BJ (cell line): ENCODE measurements at regions not wholly inside any gene's neighbourhood (a gene's known extent, or its start where the extent isn't known, plus 50 kb on each side); places are given as distances from the start of the nearest gene placed in this dataset.

Experiments
- CTCF ChIA-PET: fragments of 350-600 bp; formaldehyde crosslinking; extraction: SDS; loops from one replicate; lab custom pipeline; 2021; ENCODE audit warnings: antibody characterized with exemption, inconsistent platforms; lab: Yijun Ruan, JAX
- POLR2A ChIA-PET: fragments of 300-600 bp; sonication (Branson Sonifier 250); formaldehyde crosslinking; extraction: SDS; loops from one replicate; lab custom pipeline; 2021; ENCODE audit warnings: antibody characterized with exemption; lab: Charles Lee
- DNase-seq: peaks from one replicate; pipeline ENCODE4 v3.0.0-alpha.2; 2011; ENCODE audit warnings: low read depth
- H3K27me3 ChIP-seq: 2 replicates; pipeline ENCODE4 v1.6.0; 2011; ENCODE audit warnings: low read length; ENCODE audit not compliant: control insufficient read depth, insufficient read depth
- H3K36me3 ChIP-seq: 2 replicates; pipeline ENCODE4 v1.5.1; 2011; ENCODE audit warnings: low read length; ENCODE audit not compliant: control insufficient read depth, insufficient read depth
- H3K4me3 ChIP-seq: 2 replicates; pipeline ENCODE4 v1.5.1; 2011; ENCODE audit warnings: low read depth, mild to moderate bottlenecking, control low read depth, low read length
- CTCF ChIP-seq: IDR thresholded peaks from 2 replicates; pipeline ENCODE4 v1.5.1; 2011; ENCODE audit warnings: low read depth, mild to moderate bottlenecking, control low read depth, inconsistent platforms, low read length, moderate library complexity; ENCODE audit not compliant: insufficient read depth

GRCh38 chr2:126359494-126359893 is 296.5 kb upstream of the GYPC start:
- ChIA-PET POLR2A (no interaction called here), CTCF (interaction anchor here (0.5 kb wide), 1 partner anchor 305 kb away, joined by 3 read pairs; no protein-coding TSS in a partner anchor)
- Histone ChIP-seq H3K27me3 (no peaks in the 10 kb centered on the region), H3K4me3 (no peak overlapping the region), H3K36me3 (no peaks in the 10 kb centered on the region)
- TF ChIP-seq CTCF, result peak; percentile 12; the same call in 1 of the 2 replicates
- no peak for DNase-seq

GRCh38 chr2:126367361-126367760 is 288.6 kb upstream of the GYPC start:
- Histone ChIP-seq H3K27me3 (no peaks in the 10 kb centered on the region), H3K4me3 (no peak overlapping the region), H3K36me3 (no peaks in the 10 kb centered on the region)
- CTCF ChIA-PET, result no interaction called here
- DNase-seq, result no peak
- POLR2A ChIA-PET, result no interaction called here
- no peak for TF ChIP-seq CTCF

GRCh38 chr2:126368758-126369157 is 287.2 kb upstream of the GYPC start:
- Histone ChIP-seq H3K36me3 (no peaks in the 10 kb centered on the region), H3K4me3 (no peak overlapping the region), H3K27me3 (no peaks in the 10 kb centered on the region)
- no peak for DNase-seq
- no peak for TF ChIP-seq CTCF
- ChIA-PET POLR2A (no interaction called here), CTCF (no interaction called here)

GRCh38 chr2:126370201-126370600 is 285.8 kb upstream of the GYPC start:
- CTCF ChIA-PET, result no interaction called here
- no peak for DNase-seq
- H3K4me3 ChIP-seq, result no peak overlapping the region
- no peaks in the 10 kb centered on the region for H3K36me3 ChIP-seq
- POLR2A ChIA-PET, result no interaction called here
- H3K27me3 ChIP-seq, result no peaks in the 10 kb centered on the region
- TF ChIP-seq CTCF, result no peak

GRCh38 chr2:126372406-126372805 is 283.6 kb upstream of the GYPC start:
- ChIA-PET CTCF (no interaction called here), POLR2A (no interaction called here)
- Histone ChIP-seq H3K4me3 (no peak overlapping the region), H3K36me3 (no peaks in the 10 kb centered on the region), H3K27me3 (no peaks in the 10 kb centered on the region)
- TF ChIP-seq CTCF, result no peak
- DNase-seq, result no peak
